ENCODE measurements at regions not wholly inside any gene's neighbourhood (a gene's known extent, or its start where the extent isn't known, plus 50 kb on each side); places are given as distances from the start of the nearest gene placed in this dataset.

GRCh38 chr14:97346675-97347074 is 549.5 kb downstream of the VRK1 start:
- no peaks in the 10 kb centered on the region for H3K36me3 ChIP-seq (ENCODE audit: control insufficient read depth in 2 of 3, insufficient read depth in 3 of 3, low read length in 3 of 3)
- intact Hi-C loops (cut with DNase I) = no loop called here
- TF ChIP-seq CTCF (IDR thresholded peaks at IDR 0.05; ENCODE audit: borderline replicate concordance, extremely low read depth, insufficient read depth) = no peak
- FAIRE-seq (no peak), DNase-seq (no peak)
- no peaks in the 10 kb centered on the region for H3K9me3 ChIP-seq (ENCODE audit: control insufficient read depth in 2 of 3, insufficient read depth in 1 of 3, low read length in 3 of 3)
- no peak overlapping the region for H3K27ac ChIP-seq (ENCODE audit: low read depth in 2 of 2, low read length in 2 of 2)
- no peaks in the 10 kb centered on the region for H3K27me3 ChIP-seq (ENCODE audit: control insufficient read depth, insufficient read depth, low read length)
- H3K4me1 ChIP-seq (ENCODE audit: control insufficient read depth in 2 of 3, insufficient read depth in 2 of 3, low read depth in 1 of 3, low read length in 3 of 3) = no peaks in the 10 kb centered on the region
- no peak overlapping the region for H3K4me3 ChIP-seq (ENCODE audit: low read length in 3 of 3)
- no peak overlapping the region for H3K9ac ChIP-seq (ENCODE audit: low read length in 3 of 3)

GRCh38 chr14:97349463-97349862 is 552.3 kb downstream of the VRK1 start:
- no peak for FAIRE-seq
- no peak for TF ChIP-seq CTCF (IDR thresholded peaks at IDR 0.05; ENCODE audit: borderline replicate concordance, extremely low read depth, insufficient read depth)
- Histone ChIP-seq H3K4me3 (ENCODE audit: low read length in 3 of 3) (no peak overlapping the region), H3K4me1 (ENCODE audit: control insufficient read depth in 2 of 3, insufficient read depth in 2 of 3, low read depth in 1 of 3, low read length in 3 of 3) (no peaks in the 10 kb centered on the region), H3K36me3 (ENCODE audit: control insufficient read depth in 2 of 3, insufficient read depth in 3 of 3, low read length in 3 of 3) (no peaks in the 10 kb centered on the region), H3K9me3 (ENCODE audit: control insufficient read depth in 2 of 3, insufficient read depth in 1 of 3, low read length in 3 of 3) (no peaks in the 10 kb centered on the region), H3K9ac (ENCODE audit: low read length in 3 of 3) (no peak overlapping the region), H3K27ac (ENCODE audit: low read depth in 2 of 2, low read length in 2 of 2) (no peak overlapping the region), H3K27me3 (ENCODE audit: control insufficient read depth, insufficient read depth, low read length) (no peaks in the 10 kb centered on the region)
- DNase-seq = no peak
- intact Hi-C loops (cut with DNase I) = no loop called here

- Histone ChIP-seq H3K9me3 (ENCODE audit: control insufficient read depth in 2 of 3, insufficient read depth in 1 of 3, low read length in 3 of 3) (no peaks in the 10 kb centered on the region), H3K36me3 (ENCODE audit: control insufficient read depth in 2 of 3, insufficient read depth in 3 of 3, low read length in 3 of 3) (no peaks in the 10 kb centered on the region), H3K9ac (ENCODE audit: low read length in 3 of 3) (no peak overlapping the region), H3K4me3 (ENCODE audit: low read length in 3 of 3) (no peak overlapping the region), H3K4me1 (ENCODE audit: control insufficient read depth in 2 of 3, insufficient read depth in 2 of 3, low read depth in 1 of 3, low read length in 3 of 3) (no peaks in the 10 kb centered on the region), H3K27ac (ENCODE audit: low read depth in 2 of 2, low read length in 2 of 2) (no peak overlapping the region), H3K27me3 (ENCODE audit: control insufficient read depth, insufficient read depth, low read length) (no peaks in the 10 kb centered on the region)
- DNase-seq = no peak
- no peak for TF ChIP-seq CTCF (IDR thresholded peaks at IDR 0.05; ENCODE audit: borderline replicate concordance, extremely low read depth, insufficient read depth)
- no peak for FAIRE-seq
- intact Hi-C loops (cut with DNase I) = no loop called here
Measured at GRCh38 chr14:97349946-97350345, 552.8 kb downstream of the VRK1 start.

- no peaks in the 10 kb centered on the region for H3K4me1 ChIP-seq (ENCODE audit: control insufficient read depth in 2 of 3, insufficient read depth in 2 of 3, low read depth in 1 of 3, low read length in 3 of 3)
- H3K9ac ChIP-seq (ENCODE audit: low read length in 3 of 3) = no peak overlapping the region
- H3K36me3 ChIP-seq (ENCODE audit: control insufficient read depth in 2 of 3, insufficient read depth in 3 of 3, low read length in 3 of 3) = no peaks in the 10 kb centered on the region
- DNase-seq (no peak), FAIRE-seq (no peak)
- H3K27me3 ChIP-seq (ENCODE audit: control insufficient read depth, insufficient read depth, low read length) = no peaks in the 10 kb centered on the region
- no peak for TF ChIP-seq CTCF (IDR thresholded peaks at IDR 0.05; ENCODE audit: borderline replicate concordance, extremely low read depth, insufficient read depth)
- no peak overlapping the region for H3K4me3 ChIP-seq (ENCODE audit: low read length in 3 of 3)
- intact Hi-C loops (cut with DNase I) = no loop called here
- no peaks in the 10 kb centered on the region for H3K9me3 ChIP-seq (ENCODE audit: control insufficient read depth in 2 of 3, insufficient read depth in 1 of 3, low read length in 3 of 3)
- no peak overlapping the region for H3K27ac ChIP-seq (ENCODE audit: low read depth in 2 of 2, low read length in 2 of 2)
Measured at GRCh38 chr14:97350415-97350814, 553.2 kb downstream of the VRK1 start.

All from kidney (tissue), 13 donors.